SJSA1 (cell line): ENCODE measurements at regions not wholly inside any gene's neighbourhood (a gene's known extent, or its start where the extent isn't known, plus 50 kb on each side); places are given as distances from the start of the nearest gene placed in this dataset.

Experiments used
- DNase-seq, 2 experiments: peaks; one replicate each; pipeline ENCODE4 v3.0.0-alpha.2; 2015 to 2020; ENCODE audit warnings: low spot score in 2 of 2, low read depth in 1 of 2
- H3K27ac ChIP-seq: fragments of 250-450 bp; sonication (Bioruptor Pico); 2 replicates; pipeline ENCODE4 v1.5.1; 2020; ENCODE audit warnings: mild to moderate bottlenecking, moderate library complexity
- H3K27me3 ChIP-seq: fragments of 250-450 bp; sonication (Bioruptor Pico); replicated peaks from 2 replicates; pipeline ENCODE4 v1.5.1; 2020; ENCODE audit warnings: mild to moderate bottlenecking, moderate library complexity
- H3K36me3 ChIP-seq: fragments of 250-450 bp; sonication (Bioruptor Pico); 2 replicates; pipeline ENCODE4 v1.5.1; 2020; ENCODE audit warnings: mild to moderate bottlenecking
- H3K4me1 ChIP-seq: fragments of 250-450 bp; sonication (Bioruptor Pico); replicated peaks from 2 replicates; pipeline ENCODE4 v1.6.1; 2021; ENCODE audit warnings: mild to moderate bottlenecking
- H3K4me3 ChIP-seq: fragments of 250-450 bp; sonication (Bioruptor Pico); 2 replicates; pipeline ENCODE4 v1.5.1; 2020; ENCODE audit warnings: mild to moderate bottlenecking
- H3K9me3 ChIP-seq: fragments of 250-450 bp; sonication (Bioruptor Pico); replicated peaks from 2 replicates; pipeline ENCODE4 v1.5.1; 2020; ENCODE audit warnings: mild to moderate bottlenecking

- no peaks in the 10 kb centered on the region for H3K36me3 ChIP-seq
- peaks cover 4% of the 10 kb centered on the region; the same call in 1 of the 2 replicates for H3K9me3 ChIP-seq
- DNase-seq: no peak
- H3K4me1 ChIP-seq: no peaks in the 10 kb centered on the region
- H3K27me3 ChIP-seq: no peaks in the 10 kb centered on the region; the same call in 1 of the 2 replicates
- H3K27ac ChIP-seq: no peak overlapping the region
- no peak overlapping the region for H3K4me3 ChIP-seq
Measured at GRCh38 chr5:144822503-144822902, 651.8 kb downstream of the KCTD16 start.

DNA sequence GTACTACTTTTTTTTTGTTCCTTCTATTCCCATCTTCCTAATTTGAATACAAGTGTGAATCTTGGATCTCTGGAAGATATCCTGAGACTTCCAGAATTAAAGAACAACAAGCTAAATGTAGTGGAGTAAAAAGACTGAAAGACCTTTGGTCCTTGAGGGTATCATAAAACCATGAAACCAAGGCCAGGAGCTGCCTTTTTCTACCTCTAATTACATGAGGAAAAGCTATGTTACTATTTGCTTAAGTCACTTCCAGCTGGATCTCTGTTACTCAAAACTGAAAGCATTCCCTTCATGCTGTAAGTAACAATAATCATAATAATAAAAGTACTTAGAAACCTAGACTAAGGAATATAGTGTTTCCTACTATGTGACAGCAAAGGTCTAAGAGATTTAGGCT lies 649.6 kb downstream of the KCTD16 start:
- H3K27me3 ChIP-seq: no peaks in the 10 kb centered on the region; the same call in 1 of the 2 replicates
- H3K27ac ChIP-seq: no peak overlapping the region
- H3K4me1 ChIP-seq: no peaks in the 10 kb centered on the region
- peaks cover 4% of the 10 kb centered on the region; the same call in 1 of the 2 replicates for H3K9me3 ChIP-seq
- no peak for DNase-seq
- H3K4me3 ChIP-seq: no peak overlapping the region
- no peaks in the 10 kb centered on the region for H3K36me3 ChIP-seq

DNA sequence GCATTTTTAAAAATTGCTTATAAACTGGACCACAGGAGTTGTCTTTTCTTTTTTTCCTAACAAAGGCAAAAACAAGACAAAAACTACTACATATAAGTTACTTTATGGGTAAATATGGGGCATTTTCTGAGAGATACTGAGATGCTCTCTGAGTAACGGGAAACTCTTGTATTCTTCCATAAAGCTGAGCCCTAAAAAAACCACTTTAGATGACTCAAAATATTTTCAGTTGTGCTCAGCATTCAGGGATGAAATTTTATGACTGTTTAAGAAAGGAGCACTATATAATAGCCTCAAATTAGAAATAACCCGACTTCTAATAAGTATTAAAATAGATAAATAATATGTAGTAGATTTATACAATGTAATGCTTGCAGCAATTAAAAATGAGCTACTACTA lies 644.5 kb downstream of the KCTD16 start:
- H3K27ac ChIP-seq: no peak overlapping the region
- H3K27me3 ChIP-seq: no peaks in the 10 kb centered on the region
- no peaks in the 10 kb centered on the region for H3K4me1 ChIP-seq
- DNase-seq: no peak
- no peaks in the 10 kb centered on the region for H3K36me3 ChIP-seq
- H3K4me3 ChIP-seq: no peak overlapping the region
- H3K9me3 ChIP-seq: no peaks in the 10 kb centered on the region

- DNase-seq: no peak
- Histone ChIP-seq H3K9me3 (no peaks in the 10 kb centered on the region), H3K36me3 (no peaks in the 10 kb centered on the region), H3K4me3 (no peak overlapping the region), H3K27ac (no peak overlapping the region), H3K4me1 (no peaks in the 10 kb centered on the region), H3K27me3 (no peaks in the 10 kb centered on the region)
Measured at GRCh38 chr5:144812763-144813162, 642.1 kb downstream of the KCTD16 start.

DNA sequence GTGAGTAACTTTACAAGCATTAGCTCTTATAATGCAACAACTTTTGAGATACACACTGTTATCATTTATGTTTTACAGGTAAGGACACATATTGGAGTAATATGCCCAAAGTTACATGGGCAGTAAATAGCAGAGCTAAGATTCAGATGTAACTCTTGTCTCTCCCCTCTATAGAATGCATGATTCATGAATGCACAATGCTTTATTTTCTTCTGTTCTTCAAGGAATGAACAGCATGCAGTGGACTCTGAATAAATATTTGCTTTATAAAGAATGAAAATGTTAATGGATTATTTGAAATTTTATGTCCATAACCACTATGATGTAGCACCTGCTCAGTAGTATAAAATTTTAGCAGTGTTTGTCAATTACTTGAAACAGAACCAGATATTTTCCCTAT lies 629.5 kb downstream of the KCTD16 start:
- DNase-seq: no peak
- no peaks in the 10 kb centered on the region for H3K27me3 ChIP-seq
- H3K4me1 ChIP-seq: no peaks in the 10 kb centered on the region
- no peak overlapping the region for H3K4me3 ChIP-seq
- H3K27ac ChIP-seq: no peak overlapping the region
- no peaks in the 10 kb centered on the region for H3K9me3 ChIP-seq
- no peaks in the 10 kb centered on the region for H3K36me3 ChIP-seq

DNA sequence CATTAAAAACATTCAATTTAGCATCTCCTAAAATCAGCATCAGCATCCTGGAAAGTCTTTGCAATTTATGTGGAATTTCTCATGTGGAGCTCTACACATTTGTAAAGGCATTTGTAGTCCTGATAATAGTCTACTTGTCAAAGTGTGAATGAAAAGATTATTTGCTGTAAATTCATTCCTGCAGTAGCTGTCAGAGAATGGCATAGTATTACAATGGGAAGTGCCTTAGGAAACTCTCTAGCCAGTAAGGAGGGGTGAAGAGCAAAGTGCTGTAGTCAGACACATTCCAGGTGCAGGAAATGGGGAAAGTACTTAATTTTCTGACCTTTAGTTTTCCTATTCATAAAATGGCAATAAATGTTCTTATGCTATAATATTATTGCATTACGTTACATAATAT lies 627.9 kb downstream of the KCTD16 start:
- Histone ChIP-seq H3K4me1 (no peaks in the 10 kb centered on the region), H3K36me3 (no peaks in the 10 kb centered on the region), H3K27ac (no peak overlapping the region), H3K27me3 (no peaks in the 10 kb centered on the region), H3K9me3 (no peaks in the 10 kb centered on the region), H3K4me3 (no peak overlapping the region)
- no peak for DNase-seq

DNA sequence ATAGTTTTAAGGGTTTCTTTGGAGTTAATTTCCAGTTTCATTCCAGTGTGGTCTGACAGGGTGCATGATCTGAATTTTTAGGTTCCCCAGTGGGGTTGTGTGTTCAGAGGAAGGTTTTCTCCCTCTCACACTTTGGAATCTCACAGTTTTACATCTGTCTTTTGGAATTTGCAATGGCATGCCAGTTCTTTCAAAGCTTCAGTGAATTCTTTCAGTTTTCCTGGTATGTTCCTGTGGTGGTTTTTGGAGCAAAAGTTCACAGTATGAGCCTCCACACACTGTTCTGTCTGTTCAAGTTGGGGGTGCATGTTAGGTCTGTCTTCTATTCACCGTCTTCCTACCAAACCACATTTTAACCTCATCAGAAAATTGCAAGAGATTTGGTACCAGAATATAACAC lies 624.2 kb downstream of the KCTD16 start:
- Histone ChIP-seq H3K27ac (no peak overlapping the region), H3K4me1 (no peaks in the 10 kb centered on the region), H3K27me3 (no peaks in the 10 kb centered on the region), H3K9me3 (no peaks in the 10 kb centered on the region), H3K4me3 (no peak overlapping the region), H3K36me3 (no peaks in the 10 kb centered on the region)
- no peak for DNase-seq

GRCh38 chr5:144788556-144788955 lies 617.9 kb downstream of the KCTD16 start:
- no peak for DNase-seq
- H3K4me3 ChIP-seq: no peak overlapping the region
- no peaks in the 10 kb centered on the region for H3K4me1 ChIP-seq
- no peak overlapping the region for H3K27ac ChIP-seq
- H3K36me3 ChIP-seq: no peaks in the 10 kb centered on the region
- no peaks in the 10 kb centered on the region for H3K9me3 ChIP-seq
- no peaks in the 10 kb centered on the region for H3K27me3 ChIP-seq

DNA sequence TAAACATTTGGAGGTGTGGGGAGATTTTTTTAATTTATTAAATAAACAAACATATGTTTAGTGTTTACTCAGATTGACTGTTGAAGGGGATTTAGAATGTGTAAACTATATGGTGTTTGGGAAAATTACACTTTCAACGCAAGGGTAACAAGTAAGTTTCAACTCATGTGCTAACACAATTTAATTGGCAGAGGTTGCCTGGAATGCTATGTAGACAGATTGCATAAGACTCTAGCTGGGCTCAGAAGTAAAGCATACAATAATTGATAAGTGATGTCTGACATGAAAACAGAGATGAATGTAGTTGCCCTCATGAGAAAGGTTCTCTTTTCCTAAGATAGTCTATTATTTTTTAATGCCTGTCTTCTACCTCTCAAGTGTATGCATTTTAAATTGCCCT lies 617.4 kb downstream of the KCTD16 start:
- no peaks in the 10 kb centered on the region for H3K27me3 ChIP-seq
- H3K4me3 ChIP-seq: no peak overlapping the region
- H3K27ac ChIP-seq: no peak overlapping the region
- H3K4me1 ChIP-seq: no peaks in the 10 kb centered on the region
- H3K9me3 ChIP-seq: no peaks in the 10 kb centered on the region
- no peak for DNase-seq
- H3K36me3 ChIP-seq: no peaks in the 10 kb centered on the region

DNA sequence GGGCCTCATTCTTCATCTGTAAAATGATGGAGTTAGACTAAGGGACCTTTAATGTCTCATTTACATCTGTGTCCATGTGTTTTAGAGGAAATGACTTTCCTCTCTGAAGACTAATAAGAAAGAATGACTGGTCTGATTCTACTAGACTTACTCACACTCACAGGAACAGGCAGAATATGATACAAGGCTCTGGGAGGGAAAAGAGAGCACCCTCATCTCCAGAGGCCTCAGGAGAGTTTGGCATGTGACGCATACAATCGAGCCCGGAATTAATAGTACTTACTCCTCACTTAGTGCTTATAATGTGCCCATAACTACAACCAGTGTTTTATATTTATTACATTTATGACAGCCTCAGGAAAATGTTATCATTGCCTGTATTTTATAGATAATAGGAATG lies 608.7 kb downstream of the KCTD16 start:
- no peaks in the 10 kb centered on the region for H3K4me1 ChIP-seq
- no peak overlapping the region for H3K4me3 ChIP-seq
- no peak for DNase-seq
- H3K9me3 ChIP-seq: no peaks in the 10 kb centered on the region
- H3K27ac ChIP-seq: no peak overlapping the region
- no peaks in the 10 kb centered on the region for H3K36me3 ChIP-seq
- no peaks in the 10 kb centered on the region for H3K27me3 ChIP-seq

GRCh38 chr5:144778561-144778960 lies 607.9 kb downstream of the KCTD16 start:
- no peaks in the 10 kb centered on the region for H3K36me3 ChIP-seq

GRCh38 chr5:144774197-144774596 lies 603.5 kb downstream of the KCTD16 start:
- DNase-seq: no peak
- Histone ChIP-seq H3K9me3 (no peaks in the 10 kb centered on the region), H3K4me1 (no peaks in the 10 kb centered on the region), H3K4me3 (no peak overlapping the region), H3K27ac (no peak overlapping the region), H3K27me3 (no peaks in the 10 kb centered on the region), H3K36me3 (no peaks in the 10 kb centered on the region)

More at GRCh38 chr5:144778561-144778960, 607.9 kb downstream of the KCTD16 start:
- no peaks in the 10 kb centered on the region for H3K9me3 ChIP-seq
- no peaks in the 10 kb centered on the region for H3K27me3 ChIP-seq
- no peaks in the 10 kb centered on the region for H3K4me1 ChIP-seq
- H3K4me3 ChIP-seq: no peak overlapping the region
- no peak overlapping the region for H3K27ac ChIP-seq
- DNase-seq: no peak

GRCh38 chr5:144773628-144774027 lies 603.0 kb downstream of the KCTD16 start:
- H3K27me3 ChIP-seq: no peaks in the 10 kb centered on the region
- H3K4me3 ChIP-seq: no peak overlapping the region
- H3K9me3 ChIP-seq: no peaks in the 10 kb centered on the region
- no peaks in the 10 kb centered on the region for H3K4me1 ChIP-seq
- no peak for DNase-seq
- H3K36me3 ChIP-seq: no peaks in the 10 kb centered on the region
- H3K27ac ChIP-seq: no peak overlapping the region

GRCh38 chr5:144771802-144772201 lies 601.1 kb downstream of the KCTD16 start:
- Histone ChIP-seq H3K9me3 (no peaks in the 10 kb centered on the region), H3K27me3 (no peaks in the 10 kb centered on the region), H3K36me3 (no peaks in the 10 kb centered on the region), H3K4me3 (no peak overlapping the region), H3K4me1 (no peaks in the 10 kb centered on the region), H3K27ac (no peak overlapping the region)
- no peak for DNase-seq

DNA sequence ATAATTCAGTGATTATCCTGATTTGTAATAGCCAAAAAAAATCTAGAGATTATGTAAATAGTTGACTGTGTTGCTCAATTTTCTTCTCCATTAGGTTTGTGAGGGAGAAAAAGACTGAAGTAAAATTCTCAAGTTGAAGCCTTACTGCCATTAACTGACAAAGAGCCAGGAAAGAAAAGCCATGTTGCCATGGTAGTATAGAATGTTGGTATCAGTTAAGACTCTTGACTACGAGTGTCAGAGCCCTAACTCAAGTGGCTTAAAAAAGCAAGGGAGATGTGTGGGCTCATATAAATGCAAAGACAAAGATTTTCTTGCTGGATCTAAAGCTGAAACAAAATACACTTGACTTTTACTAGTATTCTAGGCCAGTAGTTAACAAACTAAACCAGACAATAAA lies 571.7 kb downstream of the KCTD16 start:
- Histone ChIP-seq H3K27me3 (no peaks in the 10 kb centered on the region), H3K27ac (no peak overlapping the region), H3K4me3 (no peak overlapping the region), H3K4me1 (no peaks in the 10 kb centered on the region), H3K9me3 (peaks cover 5% of the 10 kb centered on the region; the same call in 1 of the 2 replicates), H3K36me3 (no peaks in the 10 kb centered on the region)
- no peak for DNase-seq
